Stimulated activated CD4-positive, alpha-beta T cell treated with anti-CD3 and anti-CD28 coated beads, Interleukin-2, amount 100 ng/mL, for 24 hours (primary cell): ENCODE measurements at regions not wholly inside any gene's neighbourhood (a gene's known extent, or its start where the extent isn't known, plus 50 kb on each side); places are given as distances from the start of the nearest gene placed in this dataset.
"Not testable (repeated sequence)": the region's sequence is repeated elsewhere in the genome, so short reads cannot be mapped to it uniquely, and the experiment has no call there.

Experiments
- DNase-seq, 2 donors: peaks; one replicate each; pipeline ENCODE4 v3.0.0-alpha.2; 2020

DNA sequence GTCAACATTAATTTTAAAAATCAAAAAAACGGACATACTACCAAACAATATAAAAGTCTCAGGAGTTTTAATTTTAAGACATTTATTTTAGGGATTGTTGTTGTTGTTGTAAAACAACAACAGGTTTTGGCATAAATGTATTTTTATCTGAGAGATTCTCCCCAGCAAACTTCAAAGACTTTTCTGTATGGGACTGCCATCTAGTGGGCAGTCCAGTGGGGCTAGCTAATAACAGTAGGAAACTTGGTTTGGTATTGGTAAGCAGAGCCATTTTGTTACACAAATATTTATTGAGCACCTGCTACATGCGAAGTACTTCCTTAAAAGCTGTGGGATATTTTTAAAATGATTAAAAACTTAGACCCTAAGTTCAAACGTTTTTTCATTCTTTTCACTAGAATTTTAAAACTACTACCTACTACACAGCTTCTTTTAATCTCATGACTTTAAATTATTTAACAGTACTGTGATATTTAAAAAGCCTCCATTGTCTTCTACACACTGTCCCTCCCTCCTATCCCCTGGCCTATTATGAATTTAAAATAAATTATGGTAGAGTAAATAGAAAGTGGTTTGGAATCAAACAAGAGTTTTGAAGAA lies 1028.4 kb upstream of the INTU start:
- DNase-seq, result no peak

DNA sequence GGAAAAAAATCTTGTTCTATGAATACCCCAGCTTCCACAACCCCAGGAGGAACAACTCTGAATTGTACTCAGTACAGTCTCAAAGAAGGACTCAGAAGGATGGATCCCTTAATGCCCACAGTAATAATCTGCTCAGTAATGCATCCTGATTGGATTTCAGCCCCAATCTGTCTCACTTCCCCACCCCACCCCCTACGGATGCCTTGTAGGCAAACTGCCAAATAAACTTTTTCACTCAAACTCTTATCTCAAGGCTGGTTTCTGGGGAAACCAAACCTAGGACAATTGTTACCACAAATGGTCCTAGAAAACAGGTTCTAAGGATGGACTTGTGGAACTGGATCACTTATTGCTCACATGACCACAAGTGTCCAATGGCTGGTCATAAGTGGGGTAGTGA lies 1021.8 kb upstream of the INTU start:
- no peak for DNase-seq

DNA sequence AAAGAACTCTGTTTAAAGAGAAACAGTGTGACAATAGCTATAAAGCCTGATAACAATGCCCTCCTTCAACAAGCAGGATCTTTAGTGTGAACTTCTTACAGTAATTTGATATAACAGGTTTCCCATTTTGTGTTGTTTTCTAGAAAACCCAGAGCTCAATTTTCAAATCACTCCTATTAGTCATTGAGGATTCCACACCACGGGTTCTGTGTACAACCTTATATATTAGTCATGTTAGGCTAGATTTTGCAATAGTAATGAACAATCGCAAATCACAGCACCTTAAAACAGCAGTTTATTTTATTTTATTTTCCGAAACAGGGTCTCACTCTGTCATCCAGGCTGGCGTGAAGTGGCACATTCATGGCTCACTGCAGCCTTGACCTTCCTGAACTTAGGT lies 1020.9 kb upstream of the INTU start:
- DNase-seq, result no peak

DNA sequence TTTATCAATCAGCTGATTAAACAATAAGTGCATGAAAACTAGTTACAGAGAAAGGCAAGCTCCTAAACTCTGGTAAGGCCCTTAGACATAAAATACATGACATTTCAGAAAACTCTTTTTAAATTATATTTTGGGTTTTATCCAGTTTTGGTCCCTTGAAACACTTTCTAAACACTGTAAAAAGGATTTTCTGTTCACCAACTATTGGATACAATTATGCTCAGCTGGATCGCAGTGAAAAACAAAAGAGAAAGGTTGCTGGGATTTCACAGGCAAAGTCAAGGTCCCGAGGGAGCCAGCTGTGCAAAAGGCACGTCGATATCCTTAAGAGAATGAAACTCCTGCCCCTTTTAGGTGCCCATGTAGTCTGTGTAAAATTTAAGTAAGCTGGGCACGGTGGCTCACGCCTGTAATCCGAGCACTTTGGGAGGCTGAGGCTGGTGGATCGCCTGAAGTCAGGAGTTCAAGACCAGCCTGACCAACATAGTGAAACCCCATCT lies 1018.4 kb upstream of the INTU start:
- DNase-seq, result no peak

DNA sequence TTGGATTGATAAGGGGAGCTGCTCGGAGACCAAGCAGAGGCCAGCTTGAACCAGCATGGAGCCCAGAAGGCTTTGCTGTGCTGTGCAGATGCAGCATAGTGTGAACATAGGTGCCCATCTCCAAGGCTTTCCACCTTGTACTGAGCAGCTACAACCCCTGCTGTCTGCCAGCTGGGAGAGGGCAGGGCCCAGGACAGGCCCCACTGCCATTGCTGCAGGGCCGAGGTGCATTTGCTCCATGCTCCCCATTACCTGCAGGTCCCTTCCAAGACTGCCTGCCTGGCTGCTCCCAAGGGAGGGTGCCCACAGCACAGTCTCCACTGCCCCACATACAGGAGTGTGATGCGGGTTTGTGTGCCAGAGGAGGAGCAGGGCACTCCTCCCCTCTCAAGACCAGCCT lies 1016.0 kb upstream of the INTU start:
- DNase-seq, result no peak

DNA sequence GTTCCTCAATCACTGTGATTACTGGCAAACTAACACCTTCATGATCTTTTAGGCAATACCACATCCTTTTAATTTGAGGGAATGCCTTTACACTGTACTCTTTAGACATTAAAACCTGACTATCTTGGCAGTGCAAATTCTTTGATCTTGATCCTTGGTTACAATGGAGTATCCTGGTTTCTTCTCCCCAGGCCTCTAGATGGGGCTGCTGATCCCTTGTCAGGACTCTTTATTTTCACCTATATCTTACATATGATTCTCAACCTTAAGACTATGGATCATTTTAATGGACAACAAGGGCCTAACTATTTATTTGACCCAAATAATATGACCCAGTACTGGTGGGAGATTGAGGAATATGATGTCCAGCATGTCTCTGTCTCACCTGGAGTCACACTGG lies 1005.5 kb upstream of the INTU start:
- DNase-seq, result no peak

DNA sequence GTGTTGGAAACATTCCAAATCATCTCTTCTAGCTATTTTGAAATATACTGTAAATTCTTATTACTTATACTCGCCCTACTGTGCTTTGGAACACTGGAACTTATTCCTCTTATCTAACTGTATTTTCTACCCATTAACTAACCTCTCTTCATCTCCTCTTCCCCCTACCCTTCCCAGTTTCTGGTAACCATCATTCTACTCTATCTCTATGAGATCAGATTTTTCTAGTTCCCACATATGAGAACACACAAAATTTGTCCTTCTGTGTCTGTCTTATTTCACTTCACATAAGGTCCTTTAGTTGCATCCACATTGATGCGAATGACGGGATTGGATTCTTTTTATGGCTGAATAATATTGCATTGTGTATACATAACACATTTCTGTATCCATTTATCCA lies 1003.8 kb upstream of the INTU start:
- no peak for DNase-seq

DNA sequence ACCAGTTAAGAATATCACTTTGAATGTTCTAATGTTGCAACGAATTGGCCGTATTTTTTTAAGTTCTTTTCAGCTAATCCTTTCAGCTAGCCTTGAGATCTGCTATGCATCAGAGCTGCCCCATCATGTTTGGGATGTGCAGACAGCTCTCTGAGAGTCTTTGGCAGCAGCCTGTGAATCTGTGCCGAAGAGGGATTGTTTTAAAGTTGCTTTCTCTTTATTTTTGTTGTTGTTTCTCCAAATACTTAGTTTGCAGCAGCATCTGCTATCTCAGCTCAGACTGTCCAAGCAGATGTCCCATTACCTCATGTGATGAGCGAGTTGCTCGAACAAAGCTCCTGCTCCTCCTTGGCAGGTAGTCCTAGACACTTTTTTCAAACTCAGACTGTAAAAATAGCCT lies 1002.5 kb upstream of the INTU start:
- DNase-seq, result no peak

DNA sequence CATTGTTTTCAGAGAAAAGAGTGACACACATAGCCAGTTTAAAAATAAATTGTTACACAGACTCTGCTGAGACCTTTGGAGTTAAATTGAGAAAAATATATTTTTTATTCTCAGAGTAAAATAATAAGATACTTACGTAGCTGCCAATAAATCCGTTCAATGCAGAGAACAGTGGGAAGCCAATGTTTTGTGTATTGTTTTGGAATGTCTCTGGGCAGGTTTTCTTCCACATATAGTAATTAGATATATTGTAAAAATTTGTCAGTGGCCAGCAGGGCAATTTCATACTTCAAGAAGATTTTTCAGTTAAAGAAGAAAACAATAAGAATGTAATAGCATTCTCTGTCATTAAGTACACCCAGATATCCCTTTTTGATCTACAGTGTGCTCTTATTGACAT lies 999.5 kb upstream of the INTU start:
- DNase-seq, result no peak

DNA sequence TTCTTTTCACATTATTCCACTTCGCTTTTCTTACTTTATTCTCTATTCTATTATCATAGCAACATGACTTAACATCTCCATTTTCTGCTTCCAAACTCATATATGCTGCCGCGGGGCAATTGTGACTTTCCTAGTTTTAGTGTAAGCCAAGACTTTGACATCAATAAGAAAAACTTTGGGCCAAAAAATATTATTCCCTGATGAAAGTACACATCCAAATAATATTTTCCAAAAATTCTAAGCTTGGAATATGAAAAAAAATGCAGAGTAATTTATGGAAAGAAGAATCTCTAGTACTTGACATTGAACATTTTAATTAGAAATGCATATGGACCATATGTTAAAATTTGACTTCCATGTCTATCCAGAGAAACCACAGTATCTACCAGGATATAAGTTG lies 995.1 kb upstream of the INTU start:
- no peak for DNase-seq

DNA sequence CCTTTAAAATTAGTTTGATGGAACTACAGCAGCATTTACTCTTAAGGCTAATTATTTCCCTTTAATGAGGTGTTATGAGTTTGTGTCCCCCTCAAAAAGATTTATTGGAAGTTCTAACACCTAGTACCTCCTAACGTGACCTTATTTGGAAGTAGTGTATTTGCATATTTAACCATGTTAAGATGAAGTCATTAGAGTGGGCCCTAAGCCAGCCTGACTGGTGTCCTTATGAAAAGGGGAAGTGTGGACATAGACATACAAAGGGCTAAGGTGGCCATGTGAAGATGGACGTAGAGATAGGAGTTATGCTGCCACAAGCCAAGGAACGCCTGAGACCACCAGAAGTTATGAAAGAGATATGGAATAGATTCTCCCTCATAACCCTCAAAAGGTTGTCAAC lies 985.4 kb upstream of the INTU start:
- no peak for DNase-seq

DNA sequence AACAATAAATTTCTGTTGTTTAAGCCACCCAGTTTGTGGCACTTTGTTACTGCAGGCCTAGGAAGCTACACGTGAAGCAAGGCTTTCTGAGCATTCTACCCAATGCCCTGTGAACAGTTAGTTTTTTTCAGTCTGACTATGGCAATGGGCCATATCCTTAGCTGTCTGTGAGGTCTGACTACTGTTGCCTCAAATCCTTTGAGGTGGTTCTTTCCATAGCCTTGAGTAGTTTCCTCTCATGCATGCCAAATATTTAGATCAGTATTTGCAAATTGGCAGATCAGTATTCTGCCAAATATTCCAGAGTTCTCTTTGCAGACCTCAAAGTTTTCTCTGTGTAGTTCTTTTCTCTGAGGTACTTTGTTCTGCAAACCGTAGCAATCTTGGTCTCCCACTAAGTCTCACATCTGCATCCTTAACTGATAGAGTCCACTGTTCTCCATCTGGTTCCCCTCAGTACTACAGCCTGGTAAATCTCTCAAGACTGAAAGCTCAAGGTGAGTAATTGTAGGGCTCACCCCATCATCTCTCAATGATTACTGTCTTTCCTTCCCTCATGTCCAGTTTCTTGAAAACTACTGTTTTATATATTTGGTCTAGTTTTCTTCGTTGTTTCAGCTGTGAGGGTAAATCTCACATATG lies 984.9 kb upstream of the INTU start:
- DNase-seq, result no peak

DNA sequence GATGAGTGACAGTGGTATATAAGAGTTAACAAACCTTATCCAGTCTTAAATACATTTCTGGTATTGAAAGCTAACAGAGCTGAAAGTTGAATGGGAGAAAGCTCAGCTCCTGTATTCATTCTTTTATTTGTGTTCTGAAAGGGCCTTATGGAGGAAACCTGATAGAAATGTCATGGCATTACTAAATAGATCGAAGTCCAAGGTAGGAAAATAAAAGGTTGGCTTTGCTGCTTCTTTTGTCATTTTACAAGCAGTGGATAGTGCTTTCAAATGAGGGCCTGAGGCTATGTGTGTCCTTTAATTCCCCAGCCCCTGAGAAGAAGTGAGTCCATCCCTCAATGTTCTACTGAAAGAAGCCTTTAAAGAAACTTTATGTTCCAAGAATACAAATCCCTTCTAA lies 974.3 kb upstream of the INTU start:
- DNase-seq, result no peak

DNA sequence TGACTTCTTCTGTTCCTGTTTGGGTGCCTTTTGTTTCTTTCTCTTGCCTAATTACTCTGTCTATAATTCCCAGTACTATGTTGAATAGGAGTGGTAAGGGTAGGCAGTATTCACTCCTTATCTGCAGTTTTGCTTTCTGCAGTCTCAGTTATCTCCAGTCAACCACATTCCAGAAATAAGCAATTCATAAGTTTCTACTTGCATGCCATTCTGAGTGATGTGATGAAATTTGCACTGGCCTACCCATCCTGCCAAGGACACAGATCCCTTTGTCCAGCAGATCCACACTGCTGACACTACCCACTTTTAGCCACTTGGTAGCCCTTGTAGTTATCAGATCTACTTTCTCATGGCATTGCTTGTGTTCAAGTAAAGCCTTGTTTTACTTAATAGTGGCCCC lies 971.6 kb upstream of the INTU start:
- no peak for DNase-seq

DNA sequence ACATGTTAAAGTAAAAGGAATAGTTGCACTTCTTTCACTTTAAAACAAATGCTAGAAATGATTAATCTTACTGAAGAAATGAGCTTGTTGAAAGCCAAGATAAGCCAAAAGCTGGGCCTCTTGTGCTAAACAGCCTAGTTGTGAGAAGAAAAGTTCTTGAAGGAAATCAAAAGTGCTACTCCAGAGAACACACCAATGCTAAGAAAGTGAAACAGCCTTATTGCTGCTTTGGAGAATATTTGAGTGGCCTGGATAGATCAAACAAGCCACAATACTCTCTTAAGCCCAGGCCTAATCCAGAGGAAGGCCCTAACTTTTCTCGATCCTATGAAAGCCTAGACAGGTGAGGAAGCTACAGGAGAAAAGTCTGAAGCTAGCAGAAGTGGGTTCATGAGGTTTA lies 967.9 kb upstream of the INTU start:
- no peak for DNase-seq

DNA sequence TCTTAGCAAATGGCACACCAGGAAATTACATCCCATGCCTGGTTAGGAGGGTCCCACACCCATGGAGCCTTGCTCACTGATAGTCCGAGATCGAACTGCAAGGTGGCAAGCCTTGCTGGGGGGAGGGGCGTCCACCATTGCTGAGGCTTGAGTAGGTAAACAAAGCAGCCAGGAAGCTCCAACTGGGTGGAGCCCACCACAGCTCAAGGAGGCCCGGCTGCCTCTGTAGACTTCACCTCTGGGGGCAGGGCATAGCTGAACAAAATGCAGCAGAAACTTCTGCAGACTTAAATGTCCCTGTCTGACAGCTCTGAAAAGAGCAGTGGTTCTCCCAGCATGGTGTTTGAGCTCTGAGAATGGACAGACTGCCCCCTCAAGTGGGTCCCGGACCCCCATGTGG lies 962.7 kb upstream of the INTU start:
- not testable (repeated sequence) for DNase-seq

DNA sequence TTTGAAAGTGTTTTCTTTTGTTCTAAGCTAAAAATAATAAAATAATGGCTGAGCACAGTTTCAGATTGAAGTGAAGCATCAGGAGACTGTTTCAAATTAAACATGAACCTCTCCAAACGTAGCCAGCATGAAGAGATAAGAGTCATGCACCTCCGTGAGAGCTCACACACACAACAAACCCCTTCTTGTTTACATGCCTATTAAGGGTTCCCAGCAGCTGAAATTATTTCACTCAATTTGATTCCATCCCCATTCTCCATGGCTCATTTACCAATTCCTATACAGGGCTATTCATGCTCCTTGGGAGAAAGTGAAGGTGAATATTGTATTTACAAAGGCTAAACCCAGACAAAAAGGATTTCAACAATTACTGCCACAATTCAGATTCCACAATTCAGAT lies 954.1 kb upstream of the INTU start:
- no peak for DNase-seq

DNA sequence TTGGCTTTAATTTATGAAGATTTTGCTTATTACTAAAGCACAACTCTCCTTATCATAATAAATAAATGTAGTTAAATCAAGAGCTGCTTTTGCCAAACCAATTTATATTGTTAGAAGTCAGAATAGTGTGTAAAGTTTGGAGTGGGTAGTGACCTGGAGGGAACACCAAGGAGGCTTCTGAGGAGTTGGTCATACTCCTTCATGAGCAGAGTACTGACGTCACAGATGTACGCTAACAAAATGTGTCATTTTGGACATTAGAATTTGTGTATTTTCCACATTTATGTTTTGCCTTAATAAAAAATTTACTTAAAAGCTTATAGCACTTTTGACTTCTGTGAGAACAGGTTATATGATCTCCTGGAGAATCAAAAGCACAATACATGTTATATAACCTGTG lies 953.5 kb upstream of the INTU start:
- DNase-seq, result no peak

DNA sequence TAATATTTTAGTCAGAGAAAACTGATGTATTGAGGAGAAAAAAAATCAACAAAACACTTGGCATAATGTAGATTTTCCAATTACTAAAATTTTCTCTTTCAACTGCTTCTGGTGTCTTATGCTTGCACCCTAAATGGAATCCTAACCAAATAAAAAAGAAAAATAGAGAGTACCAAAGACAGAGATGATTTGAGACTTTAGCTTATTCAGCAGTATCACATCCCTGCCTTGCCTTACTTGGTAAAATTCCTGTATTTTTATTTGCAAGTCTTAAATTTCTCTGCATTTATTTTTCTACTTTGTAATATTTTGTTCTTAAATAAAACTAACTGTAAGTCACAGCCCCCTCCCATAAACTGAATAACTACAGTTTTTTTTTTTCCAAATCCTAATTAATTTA lies 950.5 kb upstream of the INTU start:
- DNase-seq, result no peak

DNA sequence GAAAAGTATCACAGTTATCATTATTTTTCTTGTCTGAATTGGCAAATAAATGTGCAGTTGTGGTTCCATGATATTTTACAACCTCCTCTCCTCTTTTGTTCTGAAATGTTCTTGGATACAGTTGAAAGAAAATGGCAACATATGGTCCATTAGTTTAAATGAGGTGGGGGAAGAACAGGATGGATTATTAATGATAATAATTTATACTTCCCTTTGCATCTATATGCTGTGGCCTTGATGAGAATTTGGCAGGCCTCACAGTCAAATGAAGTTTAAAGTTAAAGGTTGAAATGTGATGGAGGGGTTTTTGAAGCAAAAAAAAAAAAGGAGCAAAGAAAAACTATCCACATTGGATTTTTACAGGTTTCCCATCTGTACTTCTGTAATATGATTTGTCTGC lies 946.3 kb upstream of the INTU start:
- no peak for DNase-seq

DNA sequence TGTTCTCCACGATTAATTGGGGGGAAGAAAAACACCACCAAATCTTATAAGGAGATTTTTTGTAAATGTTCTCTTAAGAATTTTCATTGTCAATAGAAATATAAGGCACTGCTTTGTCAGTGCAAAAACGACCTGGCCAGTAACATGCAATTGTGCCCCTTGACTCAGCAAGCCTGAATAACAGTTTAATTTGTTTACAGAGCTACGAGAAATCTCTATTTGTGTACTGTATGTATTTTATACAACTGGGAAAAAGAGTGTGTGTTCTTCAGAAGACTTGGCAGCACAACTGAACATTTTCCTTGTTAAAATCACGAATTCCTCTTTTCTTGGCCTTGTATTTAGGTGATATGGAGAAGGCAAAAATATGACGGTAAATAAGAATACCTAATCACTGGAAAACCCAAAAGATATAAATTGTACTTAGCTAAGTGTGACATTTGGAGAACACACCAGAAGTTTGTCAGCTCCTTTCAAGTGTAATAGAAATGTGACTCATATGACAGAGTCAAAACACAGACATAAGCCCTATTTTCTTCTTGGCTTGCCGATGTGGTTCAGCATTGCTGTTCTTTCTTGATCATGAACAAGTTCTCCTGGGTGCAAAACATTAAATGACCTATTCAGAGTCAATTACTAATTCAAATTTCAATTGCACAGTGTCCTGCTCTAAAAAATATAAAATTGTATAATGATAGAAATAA lies 945.0 kb upstream of the INTU start:
- no peak for DNase-seq

DNA sequence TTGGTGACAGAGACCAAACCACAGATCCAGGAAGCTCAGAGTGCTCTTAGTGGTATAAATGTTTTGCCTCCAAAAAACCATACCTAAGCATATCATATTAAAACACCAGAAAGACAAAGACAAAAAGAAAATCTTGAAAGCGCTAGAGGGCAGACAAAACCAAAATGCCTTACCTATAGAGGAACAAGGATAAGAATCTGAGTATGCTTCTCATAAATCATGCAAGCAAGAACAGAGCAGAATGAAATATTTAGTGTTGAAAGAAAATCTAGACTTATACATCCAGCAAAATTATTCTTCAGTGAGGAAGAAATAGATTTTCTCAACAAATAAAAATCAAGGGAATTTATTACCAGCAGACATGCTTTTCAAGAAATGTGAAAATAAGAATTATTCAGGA lies 941.0 kb upstream of the INTU start:
- no peak for DNase-seq

DNA sequence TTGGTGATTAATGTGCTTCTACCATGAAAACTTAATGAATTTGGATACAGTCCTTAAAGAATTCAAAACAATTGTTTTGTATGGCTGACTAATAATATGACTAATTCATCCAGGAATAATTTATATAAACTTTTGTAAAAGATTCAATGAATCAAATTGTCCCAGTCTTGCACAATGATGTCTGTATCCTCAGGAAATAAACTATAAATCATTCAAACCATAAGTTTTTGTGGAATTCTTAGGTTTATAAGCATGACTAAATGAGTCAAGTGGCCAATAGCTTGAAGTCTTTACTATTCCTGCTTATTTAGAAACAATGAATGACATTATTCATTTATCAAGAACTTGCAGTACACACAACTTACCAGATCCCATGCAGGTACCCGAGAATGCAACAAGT lies 935.0 kb upstream of the INTU start:
- DNase-seq, result no peak

DNA sequence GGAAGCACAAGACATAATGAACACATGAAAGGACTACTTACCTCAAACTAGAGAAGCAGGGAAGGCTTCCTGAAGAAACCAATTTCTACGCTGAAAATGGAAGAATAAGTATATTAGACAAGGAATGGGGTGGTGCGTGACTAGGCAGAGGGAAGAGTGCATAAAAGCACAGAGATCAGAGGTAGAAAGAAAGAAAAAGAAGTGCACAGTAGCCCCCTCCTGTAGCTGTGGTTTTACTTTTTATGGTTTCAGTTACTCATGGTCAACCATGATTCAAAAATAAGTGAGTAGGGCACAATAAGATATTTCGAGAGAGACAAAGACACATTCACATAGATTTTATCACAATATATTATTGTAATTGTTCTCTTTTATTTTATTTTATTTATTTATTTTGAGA lies 934.5 kb upstream of the INTU start:
- no peak for DNase-seq

DNA sequence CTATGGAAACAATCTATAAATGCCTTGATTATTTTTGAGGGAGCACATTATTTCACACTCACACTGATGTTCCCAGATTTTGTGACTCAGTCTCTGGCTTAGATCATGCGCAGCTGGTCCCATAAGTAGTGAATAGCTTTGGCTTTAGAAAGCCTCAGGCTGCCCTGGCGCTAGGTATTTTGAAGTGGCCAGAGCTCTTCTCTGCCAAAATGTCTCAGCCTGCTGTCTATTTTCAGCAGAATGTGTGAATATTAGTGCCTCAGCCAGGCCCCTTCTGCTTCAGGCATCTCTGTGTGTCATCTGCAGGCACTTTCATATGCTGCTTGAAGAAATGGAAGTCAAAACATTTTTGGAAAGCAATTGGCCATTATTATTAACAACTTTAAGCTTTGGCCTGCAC lies 931.0 kb upstream of the INTU start:
- DNase-seq, result no peak
